CD14-positive monocyte (primary cell): ENCODE measurements at regions not wholly inside any gene's neighbourhood (a gene's known extent, or its start where the extent isn't known, plus 50 kb on each side); places are given as distances from the start of the nearest gene placed in this dataset.

Experiments
- DNase-seq, 3 donors: peaks; one replicate each; pipeline ENCODE4 v3.0.0-alpha.2; 2011 to 2022
- H2AFZ ChIP-seq: 2 replicates; pipeline ENCODE4 v1.6.0; 2012; ENCODE audit warnings: mild to moderate bottlenecking, low read depth, low read length, inconsistent platforms; ENCODE audit not compliant: insufficient read depth, poor library complexity, severe bottlenecking
- H3K27ac ChIP-seq, 2 donors: 1 replicate in 1 of 2; 2 replicates in 1 of 2; pipeline ENCODE4 v1.5.1; 2012 to 2013; ENCODE audit warnings: low read length in 2 of 2, control low read depth in 1 of 2, inconsistent platforms in 1 of 2, low read depth in 1 of 2, mild to moderate bottlenecking in 1 of 2
- H3K27me3 ChIP-seq, 2 donors: one replicate each; pipeline versions ENCODE4 v1.6.0 to v1.6.1; 2011 to 2013; ENCODE audit warnings: low read length in 2 of 2; ENCODE audit not compliant: control insufficient read depth in 2 of 2, insufficient read depth in 2 of 2
- H3K36me3 ChIP-seq, 2 donors: replicated peaks in 1 of 2; 1 replicate in 1 of 2; 2 replicates in 1 of 2; pipeline versions ENCODE4 v1.5.1 to v1.6.1; 2012 to 2013; ENCODE audit warnings: low read length in 2 of 2, control low read depth in 1 of 2, inconsistent platforms in 1 of 2, mild to moderate bottlenecking in 1 of 2; ENCODE audit not compliant: insufficient read depth in 2 of 2, control insufficient read depth in 1 of 2
- H3K4me1 ChIP-seq, 2 donors: 1 replicate in 1 of 2; 2 replicates in 1 of 2; pipeline versions ENCODE4 v1.5.1 to v1.6.1; 2012 to 2013; ENCODE audit warnings: low read length in 2 of 2, control low read depth in 1 of 2, inconsistent platforms in 1 of 2, mild to moderate bottlenecking in 1 of 2, moderate library complexity in 1 of 2; ENCODE audit not compliant: insufficient read depth in 2 of 2, control insufficient read depth in 1 of 2
- H3K4me2 ChIP-seq: replicated peaks from 2 replicates; pipeline ENCODE3; 2012; ENCODE audit warnings: low read length, moderate library complexity, mild to moderate bottlenecking; ENCODE audit not compliant: poor library complexity, severe bottlenecking; ENCODE audit errors: extremely low read depth
- H3K4me3 ChIP-seq, 3 experiments: fragments of 200-600 bp in 1 of 3; sonication (generic) in 1 of 3; replicated peaks in 1 of 3; 1 replicate in 2 of 3; 2 replicates in 1 of 3; pipeline ENCODE4 v1.5.1; 2011 to 2013; ENCODE audit warnings: low read length in 3 of 3, mild to moderate bottlenecking in 3 of 3, control low read depth in 2 of 3, low read depth in 2 of 3, inconsistent platforms in 1 of 3, moderate library complexity in 1 of 3
- H3K79me2 ChIP-seq: 2 replicates; pipeline ENCODE4 v1.6.0; 2012; ENCODE audit warnings: mild to moderate bottlenecking, control low read depth, inconsistent platforms, low read length, moderate library complexity; ENCODE audit not compliant: insufficient read depth
- H3K9ac ChIP-seq: 2 replicates; pipeline ENCODE4 v1.6.0; 2017; ENCODE audit warnings: low read length, mild to moderate bottlenecking; ENCODE audit not compliant: insufficient read depth, poor library complexity, severe bottlenecking
- H3K9me3 ChIP-seq, 2 donors: replicated peaks in 1 of 2; 1 replicate in 1 of 2; 2 replicates in 1 of 2; pipeline versions ENCODE4 v1.5.1 to v1.6.1; 2012 to 2013; ENCODE audit warnings: low read length in 2 of 2, control low read depth in 1 of 2; ENCODE audit not compliant: control insufficient read depth in 1 of 2, insufficient read depth in 1 of 2
- H4K20me1 ChIP-seq: 2 replicates; pipeline ENCODE4 v1.6.0; 2012; ENCODE audit warnings: mild to moderate bottlenecking, low read length, control low read depth, moderate library complexity; ENCODE audit not compliant: insufficient read depth
- H3K27ac Mint-ChIP-seq, 7 donors: one replicate each; pipeline ENCODE4 v1.8.0; 2020; ENCODE audit warnings: mild to moderate bottlenecking in 7 of 7, mixed read lengths in 7 of 7, moderate library complexity in 6 of 7, inconsistent platforms in 2 of 7
- H3K27me3 Mint-ChIP-seq, 3 donors: one replicate each; pipeline ENCODE4 v1.8.0; 2021 to 2022; ENCODE audit warnings: low read depth in 3 of 3, mild to moderate bottlenecking in 3 of 3, mixed read lengths in 3 of 3, moderate library complexity in 3 of 3, inconsistent platforms in 1 of 3
- H3K36me3 Mint-ChIP-seq, 2 donors: one replicate each; pipeline ENCODE4 v1.8.0; 2020; ENCODE audit warnings: mixed read lengths in 2 of 2, inconsistent platforms in 1 of 2, mild to moderate bottlenecking in 1 of 2
- H3K4me1 Mint-ChIP-seq: one replicate; pipeline ENCODE4 v1.8.0; 2020; ENCODE audit warnings: mild to moderate bottlenecking, mixed read lengths
- H3K4me3 Mint-ChIP-seq, 2 donors: one replicate each; pipeline ENCODE4 v1.8.0; 2020; ENCODE audit warnings: mild to moderate bottlenecking in 2 of 2, mixed read lengths in 2 of 2, moderate library complexity in 1 of 2
- H3K9me3 Mint-ChIP-seq, 7 donors: one replicate each; pipeline ENCODE4 v1.8.0; 2020 to 2022; ENCODE audit warnings: mixed read lengths in 7 of 7, mild to moderate bottlenecking in 6 of 7, moderate library complexity in 6 of 7, inconsistent platforms in 2 of 7
- CTCF ChIP-seq: fragments of 200-600 bp; IDR thresholded peaks from one replicate; pipeline ENCODE4 v1.8.0; 2022; ENCODE audit warnings: antibody characterized with exemption, mild to moderate bottlenecking
- WGBS: methylation state at CpG from one replicate; pipeline ENCODE4 v1.1.5; 2013; ENCODE audit warnings: missing lambda C conversion rate; ENCODE audit not compliant: insufficient coverage; 5-methylcytosine and 5-hydroxymethylcytosine counted together
- intact Hi-C, 2 donors: fragments of 100-400 bp; cut with micrococcal nuclease; formaldehyde crosslinking; loops; one replicate each; pipeline versions ENCODE4 v1.15.0 to v1.15.1; 2023

GRCh38 chr7:68559518-68559917 lies 1038.8 kb upstream of the AUTS2 start:
- no CpG with 5 or more reads among the region's 1 CpG for WGBS
- Histone ChIP-seq H3K36me3 (no peaks in the 10 kb centered on the region), H3K4me2 (no peak overlapping the region), H3K27me3 (no peaks in the 10 kb centered on the region), H4K20me1 (no peaks in the 10 kb centered on the region), H3K9me3 (peaks cover 10 to 11% of the 10 kb centered on the region in 2 donors), H2AFZ (no peak overlapping the region), H3K4me3 (no peak overlapping the region), H3K9ac (no peak overlapping the region), H3K27ac (no peak overlapping the region), H3K79me2 (no peaks in the 10 kb centered on the region), H3K4me1 (no peaks in the 10 kb centered on the region)
- Mint-ChIP-seq H3K4me1 (no peaks in the 10 kb centered on the region), H3K36me3 (no peaks in the 10 kb centered on the region), H3K9me3 (peaks cover 3 to 17% (median 13%) of the 10 kb centered on the region in 7 donors), H3K27me3 (no peaks in the 10 kb centered on the region), H3K27ac (no peak overlapping the region), H3K4me3 (no peak overlapping the region)
- intact Hi-C loops = no loop called here
- DNase-seq = no peak
- no peak for TF ChIP-seq CTCF

- H2AFZ ChIP-seq = no peak overlapping the region
Measured at GRCh38 chr7:68562323-68562899, 1035.9 kb upstream of the AUTS2 start.

More at GRCh38 chr7:68562323-68562899, 1035.9 kb upstream of the AUTS2 start:
- Histone ChIP-seq H3K4me1 (no peaks in the 10 kb centered on the region), H4K20me1 (no peaks in the 10 kb centered on the region), H3K27ac (no peak overlapping the region), H3K9me3 (peaks cover 19 to 26% of the 10 kb centered on the region in 2 donors), H3K9ac (no peak overlapping the region), H3K4me3 (no peak overlapping the region), H3K36me3 (no peaks in the 10 kb centered on the region), H3K27me3 (no peaks in the 10 kb centered on the region), H3K4me2 (no peak overlapping the region), H3K79me2 (no peaks in the 10 kb centered on the region)
- no peak for DNase-seq
- Mint-ChIP-seq H3K9me3 (peaks cover 3 to 14% (median 9%) of the 10 kb centered on the region in 7 donors), H3K4me3 (no peak overlapping the region), H3K4me1 (no peaks in the 10 kb centered on the region), H3K27me3 (no peaks in the 10 kb centered on the region), H3K27ac (no peak overlapping the region), H3K36me3 (no peaks in the 10 kb centered on the region)
- TF ChIP-seq CTCF = no peak
- 80% methylated on average over 3 of the region's 6 CpGs for WGBS
- intact Hi-C loops = no loop called here
